HEK293 (cell line): ENCODE measurements at regions not wholly inside any gene's neighbourhood (a gene's known extent, or its start where the extent isn't known, plus 50 kb on each side); places are given as distances from the start of the nearest gene placed in this dataset.
A peak's percentile ranks its signal among the peaks of the same experiment; 100 is the strongest.

Source experiments
- CTCF ChIA-PET: fragments of 350-600 bp; formaldehyde crosslinking; extraction: SDS; loops from one replicate; lab custom pipeline; 2021; ENCODE audit warnings: antibody characterized with exemption; lab: Yijun Ruan, JAX
- POLR2A ChIA-PET: fragments of 300-600 bp; formaldehyde crosslinking; extraction: SDS; loops from one replicate; lab custom pipeline; 2020; ENCODE audit warnings: antibody characterized with exemption, inconsistent platforms; lab: Yijun Ruan, JAX
- H3K27ac ChIP-seq: fragments of 200-500 bp; sonication (Bioruptor generic); 2 replicates; pipeline ENCODE4 v1.5.1; 2014; ENCODE audit warnings: low read depth, low read length, control low read depth, inconsistent platforms; ENCODE audit errors: extremely low read depth
- H3K36me3 ChIP-seq, 2 experiments: fragments of 200-500 bp in 1 of 2; sonication (Bioruptor generic) in 1 of 2; 1 replicate in 1 of 2; 2 replicates in 1 of 2; pipeline ENCODE4 v1.5.1; 2014 to 2017; ENCODE audit warnings: inconsistent platforms in 2 of 2, low read length in 2 of 2; ENCODE audit not compliant: control insufficient read depth in 2 of 2, insufficient read depth in 1 of 2
- H3K4me1 ChIP-seq: fragments of 200-500 bp; sonication (Bioruptor generic); 2 replicates; pipeline ENCODE4 v1.5.1; 2014; ENCODE audit warnings: mild to moderate bottlenecking, low read length, inconsistent platforms; ENCODE audit not compliant: control insufficient read depth, insufficient read depth
- H3K4me3 ChIP-seq: 2 replicates; pipeline ENCODE4 v1.5.1; 2011; ENCODE audit warnings: low read depth, mild to moderate bottlenecking, control low read depth, low read length, moderate library complexity
- H3K9me3 ChIP-seq: fragments of 200-500 bp; sonication (Bioruptor generic); 2 replicates; pipeline ENCODE4 v1.5.1; 2014; ENCODE audit warnings: low read depth, low read length, inconsistent platforms; ENCODE audit not compliant: control insufficient read depth, insufficient read depth
- GFI1B ChIP-seq: fragments of 450-650 bp; formaldehyde crosslinking; IDR thresholded peaks from 2 replicates; pipeline ENCODE4 v1.5.1; 2016; ENCODE audit warnings: missing biosample characterization, missing genetic modification characterization
- MEIS1 ChIP-seq: sonication (generic); formaldehyde crosslinking; IDR thresholded peaks from 2 replicates; pipeline ENCODE4 v1.8.1; 2022; ENCODE audit warnings: missing genetic modification reagents, mild to moderate bottlenecking, borderline replicate concordance
- PBX3 ChIP-seq: sonication (generic); formaldehyde crosslinking; IDR thresholded peaks from 2 replicates; pipeline ENCODE4 v1.8.1; 2022; ENCODE audit warnings: mild to moderate bottlenecking, moderate library complexity, missing genetic modification reagents
- PRDM1 ChIP-seq: fragments of 450-650 bp; formaldehyde crosslinking; IDR thresholded peaks from 2 replicates; pipeline ENCODE4; 2016; ENCODE audit warnings: missing biosample characterization, missing genetic modification characterization
- SCRT1 ChIP-seq: fragments of 450-650 bp; formaldehyde crosslinking; IDR thresholded peaks from 2 replicates; pipeline ENCODE4 v1.5.1; 2016; ENCODE audit warnings: missing biosample characterization, missing genetic modification characterization, borderline replicate concordance
- SCRT2 ChIP-seq: fragments of 450-650 bp; formaldehyde crosslinking; IDR thresholded peaks from 2 replicates; pipeline ENCODE4 v1.5.1; 2016; ENCODE audit warnings: missing biosample characterization, missing genetic modification characterization
- YY1 ChIP-seq: fragments of 450-650 bp; formaldehyde crosslinking; IDR thresholded peaks from 2 replicates; pipeline ENCODE4 v1.5.1; 2018; ENCODE audit warnings: missing biosample characterization, missing genetic modification characterization
- ZNF114 ChIP-seq: fragments of 450-650 bp; formaldehyde crosslinking; IDR thresholded peaks from 2 replicates; pipeline ENCODE4 v1.5.0; 2017; ENCODE audit warnings: missing biosample characterization, missing genetic modification characterization
- ZNF175 ChIP-seq: fragments of 450-650 bp; formaldehyde crosslinking; IDR thresholded peaks from 2 replicates; pipeline ENCODE4 v1.5.1; 2016; ENCODE audit warnings: missing biosample characterization, missing genetic modification characterization
- ZNF202 ChIP-seq: fragments of 450-650 bp; formaldehyde crosslinking; IDR thresholded peaks from 2 replicates; pipeline ENCODE4 v1.5.1; 2016; ENCODE audit warnings: missing biosample characterization, missing genetic modification characterization, borderline replicate concordance
- ZNF335 ChIP-seq: fragments of 450-650 bp; formaldehyde crosslinking; conservative IDR thresholded peaks from 2 replicates; pipeline ENCODE4 v1.5.1; 2016; ENCODE audit warnings: missing biosample characterization, missing genetic modification characterization
- ZNF530 ChIP-seq: fragments of 450-650 bp; formaldehyde crosslinking; IDR thresholded peaks from 2 replicates; pipeline ENCODE4 v1.5.1; 2016; ENCODE audit warnings: low read depth, missing biosample characterization, missing genetic modification characterization
- ZNF561 ChIP-seq: fragments of 450-650 bp; IDR thresholded peaks from 2 replicates; pipeline ENCODE4 v1.5.1; 2018; ENCODE audit warnings: missing biosample characterization, missing genetic modification characterization, borderline replicate concordance
- ZNF791 ChIP-seq: fragments of 450-650 bp; formaldehyde crosslinking; IDR thresholded peaks from 2 replicates; pipeline ENCODE4 v1.5.1; 2016; ENCODE audit warnings: missing biosample characterization, missing genetic modification characterization
- ZNF830 ChIP-seq: fragments of 450-650 bp; IDR thresholded peaks from 2 replicates; pipeline ENCODE4 v1.5.0; 2018; ENCODE audit warnings: missing biosample characterization, missing genetic modification characterization, low read depth, mild to moderate bottlenecking, moderate library complexity
- TF ChIP-seq, protein P1 (sequence below): fragments of 450-650 bp; formaldehyde crosslinking; IDR thresholded peaks from 2 replicates; pipeline ENCODE4 v1.5.1; 2016; ENCODE audit warnings: missing biosample characterization, missing genetic modification characterization
- TF ChIP-seq, protein P2 (sequence below): fragments of 450-650 bp; formaldehyde crosslinking; IDR thresholded peaks from 2 replicates; pipeline ENCODE4 v1.5.0; 2017; ENCODE audit warnings: missing biosample characterization, missing genetic modification characterization, borderline replicate concordance

DNA sequence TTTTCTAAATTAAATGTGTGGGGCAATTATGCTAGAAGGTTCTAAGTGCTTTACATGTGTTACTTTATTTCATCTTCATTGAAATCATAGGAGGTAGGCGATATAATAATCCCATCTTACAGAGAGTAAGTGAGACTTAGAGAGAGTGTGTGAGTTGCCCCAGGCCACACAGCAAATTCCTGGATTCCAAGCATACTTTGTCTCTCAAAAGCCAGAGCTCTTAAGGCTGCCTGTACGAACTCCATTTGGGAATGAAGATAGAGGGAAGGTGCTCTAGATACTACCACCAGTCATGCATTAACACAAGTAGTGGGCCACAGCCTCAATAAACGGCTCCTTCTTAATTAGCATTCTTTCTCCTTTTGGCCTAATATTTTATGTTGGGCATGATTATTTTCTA, 170.1 kb downstream of the SIPA1L2 start (continued):
- no peak for TF ChIP-seq ZNF530 (tag by site-specific recombination)
- TF ChIP-seq ZNF335 (tag by site-specific recombination): no peak
- TF ChIP-seq, protein P1, sequence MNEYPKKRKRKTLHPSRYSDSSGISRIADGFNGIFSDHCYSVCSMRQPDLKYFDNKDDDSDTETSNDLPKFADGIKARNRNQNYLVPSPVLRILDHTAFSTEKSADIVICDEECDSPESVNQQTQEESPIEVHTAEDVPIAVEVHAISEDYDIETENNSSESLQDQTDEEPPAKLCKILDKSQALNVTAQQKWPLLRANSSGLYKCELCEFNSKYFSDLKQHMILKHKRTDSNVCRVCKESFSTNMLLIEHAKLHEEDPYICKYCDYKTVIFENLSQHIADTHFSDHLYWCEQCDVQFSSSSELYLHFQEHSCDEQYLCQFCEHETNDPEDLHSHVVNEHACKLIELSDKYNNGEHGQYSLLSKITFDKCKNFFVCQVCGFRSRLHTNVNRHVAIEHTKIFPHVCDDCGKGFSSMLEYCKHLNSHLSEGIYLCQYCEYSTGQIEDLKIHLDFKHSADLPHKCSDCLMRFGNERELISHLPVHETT (tag by site-specific recombination): no peak

DNA sequence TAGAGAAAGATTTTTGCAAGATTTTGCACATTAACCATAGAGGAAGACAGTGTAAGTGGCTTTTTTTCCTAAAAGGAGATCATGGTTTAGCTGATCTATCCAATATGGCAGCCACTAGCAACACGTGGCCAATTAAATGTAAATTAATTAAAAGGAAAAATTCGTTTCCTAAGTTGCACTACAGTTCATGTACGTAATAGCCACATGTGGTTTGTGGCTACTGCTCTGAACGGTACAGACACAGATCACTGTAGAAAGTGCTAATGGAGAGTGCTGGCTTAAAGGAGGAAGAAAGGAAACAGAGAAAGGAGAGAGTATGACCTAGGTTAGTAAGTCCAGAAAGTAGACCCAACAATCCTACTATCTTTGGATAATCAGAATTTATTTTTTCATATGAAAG, 170.8 kb downstream of the SIPA1L2 start:
- no peaks in the 10 kb centered on the region for H3K9me3 ChIP-seq
- H3K27ac ChIP-seq: no peak overlapping the region
- H3K4me1 ChIP-seq: peaks cover 16% of the 10 kb centered on the region
- H3K4me3 ChIP-seq: no peak overlapping the region
- POLR2A ChIA-PET: no interaction called here
- CTCF ChIA-PET: no interaction called here
- TF ChIP-seq SCRT2 (tag by site-specific recombination) (peak; percentile 77), ZNF561 (tag by site-specific recombination) (no peak), SCRT1 (tag by site-specific recombination) (peak; percentile 44; the same call in 1 of the 2 replicates), PRDM1 (tag by site-specific recombination) (peak; percentile 82)
- TF ChIP-seq, protein P2, sequence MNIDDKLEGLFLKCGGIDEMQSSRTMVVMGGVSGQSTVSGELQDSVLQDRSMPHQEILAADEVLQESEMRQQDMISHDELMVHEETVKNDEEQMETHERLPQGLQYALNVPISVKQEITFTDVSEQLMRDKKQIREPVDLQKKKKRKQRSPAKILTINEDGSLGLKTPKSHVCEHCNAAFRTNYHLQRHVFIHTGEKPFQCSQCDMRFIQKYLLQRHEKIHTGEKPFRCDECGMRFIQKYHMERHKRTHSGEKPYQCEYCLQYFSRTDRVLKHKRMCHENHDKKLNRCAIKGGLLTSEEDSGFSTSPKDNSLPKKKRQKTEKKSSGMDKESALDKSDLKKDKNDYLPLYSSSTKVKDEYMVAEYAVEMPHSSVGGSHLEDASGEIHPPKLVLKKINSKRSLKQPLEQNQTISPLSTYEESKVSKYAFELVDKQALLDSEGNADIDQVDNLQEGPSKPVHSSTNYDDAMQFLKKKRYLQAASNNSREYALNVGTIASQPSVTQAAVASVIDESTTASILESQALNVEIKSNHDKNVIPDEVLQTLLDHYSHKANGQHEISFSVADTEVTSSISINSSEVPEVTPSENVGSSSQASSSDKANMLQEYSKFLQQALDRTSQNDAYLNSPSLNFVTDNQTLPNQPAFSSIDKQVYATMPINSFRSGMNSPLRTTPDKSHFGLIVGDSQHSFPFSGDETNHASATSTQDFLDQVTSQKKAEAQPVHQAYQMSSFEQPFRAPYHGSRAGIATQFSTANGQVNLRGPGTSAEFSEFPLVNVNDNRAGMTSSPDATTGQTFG (tag by site-specific recombination): no peak
- H3K36me3 ChIP-seq: no peaks in the 10 kb centered on the region; a peak in 1 of 3 replicates

DNA sequence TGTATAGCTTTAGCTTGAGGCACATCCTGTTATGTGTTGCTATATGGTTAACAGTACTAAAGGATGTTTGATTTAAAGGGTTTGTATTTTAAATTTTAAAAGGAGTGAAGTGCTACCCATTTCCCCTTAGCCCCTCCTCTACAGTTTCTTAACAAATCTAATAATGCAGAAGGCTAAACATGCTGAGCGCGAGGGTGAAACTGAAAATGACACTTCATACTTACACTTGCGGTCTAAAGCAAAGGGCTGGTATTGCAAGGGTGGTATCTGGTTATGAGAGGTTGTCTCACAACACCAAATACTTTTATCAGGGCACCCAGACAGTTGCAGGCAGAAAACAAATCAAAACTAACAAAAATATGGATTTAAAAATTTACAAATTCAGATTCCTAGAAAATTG, 172.3 kb downstream of the SIPA1L2 start:
- Histone ChIP-seq H3K4me1 (0 out of 2 replicates have a peak, but pooled peaks cover 5% of the 10 kb centered on the region), H3K9me3 (no peaks in the 10 kb centered on the region), H3K36me3 (no peaks in the 10 kb centered on the region; a peak in 1 of 3 replicates), H3K4me3 (no peak overlapping the region), H3K27ac (no peak overlapping the region)
- CTCF ChIA-PET: no interaction called here
- POLR2A ChIA-PET: no interaction called here
- TF ChIP-seq GFI1B (tag by site-specific recombination): no peak
- TF ChIP-seq ZNF791 (tag by site-specific recombination): no peak
- TF ChIP-seq YY1 (tag by site-specific recombination): no peak
- no peak for TF ChIP-seq MEIS1 (CRISPR knock-in tag)
- no peak for TF ChIP-seq ZNF175 (tag by site-specific recombination)
- TF ChIP-seq PRDM1 (tag by site-specific recombination): no peak
- no peak for TF ChIP-seq ZNF114 (tag by site-specific recombination)
- TF ChIP-seq PBX3 (CRISPR knock-in tag): no peak
- no peak for TF ChIP-seq ZNF202 (tag by site-specific recombination)
- TF ChIP-seq ZNF830: no peak
- no peak for TF ChIP-seq ZNF335 (tag by site-specific recombination)
